Activated CD4-positive, alpha-beta T cell treated with anti-CD3 and anti-CD28 coated beads, Interleukin-2, amount 50 U/mL, for 24 hours (primary cell): ENCODE measurements at regions not wholly inside any gene's neighbourhood (a gene's known extent, or its start where the extent isn't known, plus 50 kb on each side); places are given as distances from the start of the nearest gene placed in this dataset.
"Not testable (repeated sequence)": the region's sequence is repeated elsewhere in the genome, so short reads cannot be mapped to it uniquely, and the experiment has no call there.

Source experiments
- DNase-seq, 2 donors: peaks; one replicate each; pipeline ENCODE4 v3.0.0-alpha.2; 2020; ENCODE audit warnings: low read depth in 1 of 2, low spot score in 1 of 2

GRCh38 chr7:55299273-55299967 is 65.7 kb upstream of the LANCL2 start:
- DNase-seq, result no peak

- DNase-seq, result no peak
Measured at GRCh38 chr7:55303220-55303619, 61.9 kb upstream of the LANCL2 start.

GRCh38 chr7:55304018-55304762 is 60.9 kb upstream of the LANCL2 start:
- DNase-seq, result no peak

- no peak for DNase-seq
Measured at GRCh38 chr7:55305135-55305534, 60.0 kb upstream of the LANCL2 start.

GRCh38 chr7:55306331-55306730 is 58.8 kb upstream of the LANCL2 start:
- no peak for DNase-seq

- DNase-seq, result no peak
Measured at GRCh38 chr7:55307123-55307916, 57.8 kb upstream of the LANCL2 start.

- no peak for DNase-seq
Measured at GRCh38 chr7:55308186-55308929, 56.8 kb upstream of the LANCL2 start.

- DNase-seq, result peak; percentile 30 to 41
Measured at GRCh38 chr7:55309040-55309991, 55.8 kb upstream of the LANCL2 start.

GRCh38 chr7:55310287-55311025 is 54.7 kb upstream of the LANCL2 start:
- DNase-seq, result no peak

GRCh38 chr7:55311892-55312291 is 53.2 kb upstream of the LANCL2 start:
- DNase-seq, result not testable (repeated sequence)

GRCh38 chr7:55313671-55314070 is 51.5 kb upstream of the LANCL2 start:
- DNase-seq, result not testable (repeated sequence)

- DNase-seq, result no peak
Measured at GRCh38 chr7:55314967-55315366, 50.2 kb upstream of the LANCL2 start.
